K562 (cell line): ENCODE measurements at regions not wholly inside any gene's neighbourhood (a gene's known extent, or its start where the extent isn't known, plus 50 kb on each side); places are given as distances from the start of the nearest gene placed in this dataset.

Experiments
- ATAC-seq: fragments of 200-7000 bp; cut with Tn5 transposase; 3 replicates; pipeline ENCODE4 v1.9.1; 2020; ENCODE audit warnings: moderate library complexity
- BruUV-seq: library from RNA; stranded (reverse); fragments of 400-500 nt; replicated peaks from 2 replicates; lab custom pipeline; 2021; lab: Mats Ljungman, UMichigan
- CTCF ChIA-PET: fragments of 300-600 bp; formaldehyde crosslinking; extraction: SDS; loops from one replicate; lab custom pipeline; 2021; ENCODE audit warnings: low intra/inter-chr PET ratio; lab: Yijun Ruan, JAX
- POLR2A ChIA-PET: fragments of 300-600, 350-650 bp; sonication (Branson Sonifier 250); formaldehyde crosslinking; extraction: SDS; loops from one replicate; lab custom pipeline; 2021; ENCODE audit warnings: antibody characterized with exemption, inconsistent platforms; lab: Yijun Ruan, JAX
- DNase-seq, 4 experiments: peaks; one replicate each; pipeline versions ENCODE4 v3.0.0 to v3.0.0-alpha.2; 2011 to 2018; ENCODE audit warnings: low spot score in 3 of 4, mixed read lengths in 3 of 4; ENCODE audit errors: extremely low read depth in 1 of 4
- FAIRE-seq: peaks from 2 replicates; lab custom pipeline; 2011; peaks lifted over from hg19 to GRCh38; lab: Jason Lieb, UNC
- H2AFZ ChIP-seq: 2 replicates; pipeline ENCODE4 v1.6.0; 2011; ENCODE audit warnings: low read depth, low read length, control low read depth, inconsistent platforms
- H3K27ac ChIP-seq: fragments of 200-600 bp; 3 replicates; pipeline ENCODE4 v1.8.0; 2011; ENCODE audit warnings: low read depth, mild to moderate bottlenecking, control low read depth, inconsistent platforms, low read length, moderate library complexity, mixed read lengths; ENCODE audit errors: extremely low read depth
- H3K27me3 ChIP-seq, 2 experiments: fragments of 300-600 bp in 1 of 2; 2 replicates in 1 of 2; 3 replicates in 1 of 2; pipeline versions ENCODE4 v1.6.0 to v1.8.0; 2011; ENCODE audit warnings: inconsistent platforms in 2 of 2, low read length in 2 of 2, mild to moderate bottlenecking in 1 of 2, mixed read lengths in 1 of 2, moderate library complexity in 1 of 2; ENCODE audit not compliant: control insufficient read depth in 2 of 2, insufficient read depth in 2 of 2
- H3K36me3 ChIP-seq: fragments of 300-600 bp; 3 replicates; pipeline ENCODE4 v1.8.0; 2011; ENCODE audit warnings: mild to moderate bottlenecking, low read length, inconsistent platforms; ENCODE audit not compliant: control insufficient read depth, insufficient read depth
- H3K4me1 ChIP-seq, 2 experiments: fragments of 200-600 bp in 1 of 2; replicated peaks in 1 of 2; 2 replicates in 1 of 2; 3 replicates in 1 of 2; pipeline versions ENCODE4 v1.5.1 to v1.8.0; 2011; ENCODE audit warnings: inconsistent platforms in 2 of 2, low read length in 2 of 2, mild to moderate bottlenecking in 1 of 2, mixed read lengths in 1 of 2, moderate library complexity in 1 of 2; ENCODE audit not compliant: control insufficient read depth in 2 of 2, insufficient read depth in 2 of 2
- H3K4me2 ChIP-seq: 2 replicates; pipeline ENCODE4 v1.6.1; 2011; ENCODE audit warnings: low read length, control low read depth, inconsistent platforms, mixed read lengths; ENCODE audit not compliant: insufficient read depth
- H3K4me3 ChIP-seq: fragments of 200-600 bp; sonication (generic), shearing (Covaris generic); 2 replicates; pipeline ENCODE4 v1.5.1; 2016; ENCODE audit warnings: control low read depth, inconsistent platforms
- H3K79me2 ChIP-seq: fragments of 200-600 bp; 3 replicates; pipeline ENCODE4 v1.8.0; 2011; ENCODE audit warnings: low read length, inconsistent platforms; ENCODE audit not compliant: control insufficient read depth, insufficient read depth
- H3K9ac ChIP-seq, 2 experiments: 2 replicates each; pipeline versions ENCODE4 v1.6.0 to v1.6.1; 2011; ENCODE audit warnings: low read depth in 2 of 2, low read length in 2 of 2, control low read depth in 1 of 2, inconsistent platforms in 1 of 2, mild to moderate bottlenecking in 1 of 2, mixed read lengths in 1 of 2; ENCODE audit not compliant: insufficient read depth in 1 of 2
- H3K9me1 ChIP-seq: one replicate; pipeline ENCODE4 v1.6.0; 2011; ENCODE audit warnings: inconsistent platforms, mild to moderate bottlenecking, low read length, moderate library complexity; ENCODE audit not compliant: control insufficient read depth, insufficient read depth
- H3K9me3 ChIP-seq: replicated peaks from 2 replicates; pipeline ENCODE4 v1.5.1; 2011; ENCODE audit warnings: low read depth, low read length, inconsistent platforms; ENCODE audit not compliant: control insufficient read depth, insufficient read depth
- H4K20me1 ChIP-seq: replicated peaks from 2 replicates; pipeline ENCODE4 v1.6.1; 2011; ENCODE audit warnings: low read length, inconsistent platforms, mixed read lengths; ENCODE audit not compliant: control insufficient read depth, insufficient read depth
- BHLHE40 ChIP-seq: IDR thresholded peaks from 2 replicates; pipeline ENCODE4 v1.6.1; 2011; ENCODE audit warnings: low read length, improper control_type of control experiment
- BMI1 ChIP-seq: fragments of 150-350 bp; IDR thresholded peaks from 2 replicates; pipeline ENCODE4 v1.6.1; 2014; ENCODE audit warnings: low read length
- BRCA1 ChIP-seq, 2 experiments: fragments of 450-650 bp in 1 of 2; sonication (generic) in 1 of 2; formaldehyde crosslinking in 1 of 2; IDR thresholded peaks; 2 replicates each; pipeline versions ENCODE4 v1.5.0 to v1.6.1; 2017 to 2020; ENCODE audit warnings: mild to moderate bottlenecking in 1 of 2, missing genetic modification reagents in 1 of 2
- CC2D1A ChIP-seq: fragments of 450-650 bp; IDR thresholded peaks from 2 replicates; pipeline ENCODE4 v1.6.1; 2017; ENCODE audit warnings: mild to moderate bottlenecking
- CTCF ChIP-seq, 3 experiments: IDR thresholded peaks in 2 of 3; conservative IDR thresholded peaks in 1 of 3; 2 replicates each; pipeline ENCODE4 v1.5.1; 2011 to 2012; ENCODE audit warnings: low read length in 3 of 3, mild to moderate bottlenecking in 3 of 3, control low read depth in 2 of 3, improper control_type of control experiment in 1 of 3, inconsistent platforms in 1 of 3, low read depth in 1 of 3, mixed read lengths in 1 of 3, moderate library complexity in 1 of 3; ENCODE audit not compliant: insufficient read depth in 2 of 3
- CTCFL ChIP-seq: IDR thresholded peaks from 2 replicates; pipeline ENCODE4 v1.6.1; 2011; ENCODE audit warnings: borderline replicate concordance, low read depth, mild to moderate bottlenecking, moderate library complexity, low read length; ENCODE audit not compliant: insufficient read depth, poor library complexity, severe bottlenecking
- ELF2 ChIP-seq: fragments of 250-450 bp; sonication (Bioruptor Pico); IDR thresholded peaks from 2 replicates; pipeline ENCODE4 v1.5.0; 2021; ENCODE audit warnings: mild to moderate bottlenecking
- GTF2B ChIP-seq: IDR thresholded peaks from 2 replicates; pipeline ENCODE4 v1.6.1; 2011; ENCODE audit not compliant: insufficient read length; ENCODE audit errors: extremely low read depth
- JUND ChIP-seq, 2 experiments: IDR thresholded peaks; 2 replicates in 1 of 2; 3 replicates in 1 of 2; pipeline ENCODE4 v1.6.1; 2011; ENCODE audit warnings: borderline replicate concordance in 2 of 2, low read depth in 2 of 2, low read length in 2 of 2, improper control_type of control experiment in 1 of 2, missing biosample characterization in 1 of 2, missing genetic modification characterization in 1 of 2, missing genetic modification reagents in 1 of 2
- KLF13 ChIP-seq: fragments of 450-650 bp; IDR thresholded peaks from 2 replicates; pipeline ENCODE4 v1.6.1; 2016; ENCODE audit warnings: missing genetic modification characterization, low read depth, mild to moderate bottlenecking, missing compliant biosample characterization, moderate library complexity, borderline replicate concordance
- SMARCB1 ChIP-seq: IDR thresholded peaks from 2 replicates; pipeline ENCODE4 v1.6.1; 2011; ENCODE audit warnings: improper control_type of control experiment, low read depth; ENCODE audit not compliant: insufficient read length
- THRB ChIP-seq: fragments of 450-650 bp; formaldehyde crosslinking; conservative IDR thresholded peaks from 2 replicates; pipeline ENCODE4 v1.4.0; 2022; ENCODE audit warnings: mild to moderate bottlenecking, missing genetic modification characterization
- ZNF23 ChIP-seq: fragments of 250-450 bp; sonication (Bioruptor Pico); IDR thresholded peaks from 2 replicates; pipeline ENCODE4 v1.4.0; 2020; ENCODE audit warnings: mild to moderate bottlenecking
- in situ Hi-C: fragments of 300-500 bp; cut with MboI; formaldehyde crosslinking; loops from 4 replicates; pipeline ENCODE4 v1.15.0; 2018; ENCODE audit warnings: inconsistent platforms, mixed read lengths
- intact Hi-C: fragments of 100-400 bp; cut with micrococcal nuclease; formaldehyde crosslinking; loops from 2 replicates; pipeline ENCODE4 v1.14.2; 2022

GRCh38 chr9:4402501-4402900 is 87.8 kb upstream of the SLC1A1 start:
- ChIA-PET POLR2A (no interaction called here), CTCF (no interaction called here)
- H3K9me1 ChIP-seq: no peaks in the 10 kb centered on the region
- H3K27me3 ChIP-seq: no peaks in the 10 kb centered on the region
- H2AFZ ChIP-seq: no peak overlapping the region
- H3K79me2 ChIP-seq: no peaks in the 10 kb centered on the region
- in situ Hi-C loops: no loop called here
- H3K9ac ChIP-seq: no peak overlapping the region
- H3K4me3 ChIP-seq: no peak overlapping the region
- intact Hi-C loops: no loop called here
- no TSS peak for BruUV-seq
- no peaks in the 10 kb centered on the region for H3K36me3 ChIP-seq
- no peaks in the 10 kb centered on the region for H4K20me1 ChIP-seq
- FAIRE-seq: no peak
- no peaks in the 10 kb centered on the region for H3K9me3 ChIP-seq
- no peak overlapping the region for H3K4me2 ChIP-seq
- H3K27ac ChIP-seq: no peak overlapping the region
- no peak for ATAC-seq
- no peaks in the 10 kb centered on the region for H3K4me1 ChIP-seq
- no peak for DNase-seq
- TF ChIP-seq BRCA1 (IDR thresholded peaks at IDR 0.05): no peak
- TF ChIP-seq BRCA1 (CRISPR knock-in tag; IDR thresholded peaks at IDR 0.05): no peak
- no peak for TF ChIP-seq CTCF (IDR thresholded peaks at IDR 0.05 in 2 of 3, conservative IDR thresholded peaks at IDR 0.05 in 1 of 3; ENCODE audit: insufficient read depth in 2 of 3, low read depth in 1 of 3, low read length in 3 of 3)
- no peak for TF ChIP-seq CC2D1A
- no peak for TF ChIP-seq GTF2B
- no peak for TF ChIP-seq BHLHE40
- no peak for TF ChIP-seq BMI1
- no peak for TF ChIP-seq JUND (IDR thresholded peaks at IDR 0.05; ENCODE audit: borderline replicate concordance, low read depth, low read length)
- no peak for TF ChIP-seq JUND (tag; IDR thresholded peaks at IDR 0.05; ENCODE audit: borderline replicate concordance, low read depth, low read length)
- no peak for TF ChIP-seq THRB (CRISPR knock-in tag)
- no peak for TF ChIP-seq CTCFL
- no peak for TF ChIP-seq KLF13 (tag)
- no peak for TF ChIP-seq SMARCB1
- no peak for TF ChIP-seq ZNF23 (CRISPR knock-in tag)
- no peak for TF ChIP-seq ELF2
